DMS153 treated with DMSO at 0.1 percent for 48 hours (cell line): ENCODE measurements at regions not wholly inside any gene's neighbourhood (a gene's known extent, or its start where the extent isn't known, plus 50 kb on each side); places are given as distances from the start of the nearest gene placed in this dataset.
"Not testable (repeated sequence)": the region's sequence is repeated elsewhere in the genome, so short reads cannot be mapped to it uniquely, and the experiment has no call there.

ENCODE experiments used
- DNase-seq: peaks from one replicate; lab custom pipeline; 2025; ENCODE audit not compliant: unreplicated experiment; lab: John Stamatoyannopoulos, UW

DNA sequence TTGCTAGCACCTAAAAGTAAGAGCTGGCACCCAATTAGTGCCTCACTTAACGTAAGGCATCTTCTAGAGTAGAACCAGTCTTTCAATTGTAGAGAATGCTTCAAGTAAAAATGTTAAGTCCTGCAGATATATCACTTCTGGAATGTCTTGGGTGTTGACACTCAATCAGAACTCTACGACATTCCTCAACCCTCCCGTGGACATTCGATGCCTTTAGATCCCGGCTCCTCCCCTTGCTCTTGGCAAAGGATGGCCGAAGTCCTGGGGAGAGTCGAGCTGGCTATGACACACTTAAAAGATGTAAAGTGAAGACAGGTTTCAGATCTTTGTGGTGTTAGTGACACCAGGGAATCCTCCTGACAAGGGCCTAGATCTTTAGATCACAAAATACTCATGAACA is 87.5 kb upstream of the ERCC6L2 start:
- no peak for DNase-seq

GRCh38 chr9:95785209-95785608 is 90.3 kb upstream of the ERCC6L2 start:
- DNase-seq, result no peak

- DNase-seq, result no peak
Observed at GRCh38 chr9:95784318-95784717, 91.2 kb upstream of the ERCC6L2 start.

- DNase-seq, result no peak
Observed at GRCh38 chr9:95783426-95783975, 92.0 kb upstream of the ERCC6L2 start.

DNA sequence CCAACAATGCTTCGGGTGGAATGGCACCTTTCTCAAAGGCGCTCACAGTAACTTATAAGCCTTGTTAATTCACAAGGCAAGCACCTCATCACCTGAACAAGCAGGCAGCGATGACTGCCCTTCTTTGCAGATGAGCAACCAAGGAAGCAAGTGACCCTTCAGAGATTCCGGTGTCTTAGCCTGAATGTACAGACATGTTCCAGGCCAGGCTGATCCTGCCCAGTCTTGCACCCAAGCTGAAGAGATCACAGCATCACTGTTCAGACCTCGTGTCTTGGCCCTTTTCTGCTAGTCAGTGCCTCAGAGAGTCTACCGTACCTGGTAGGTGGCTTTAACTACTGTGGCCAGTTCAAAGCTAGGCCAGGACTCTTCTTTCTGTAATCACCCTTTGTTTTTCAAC is 94.7 kb upstream of the ERCC6L2 start:
- DNase-seq, result no peak

DNA sequence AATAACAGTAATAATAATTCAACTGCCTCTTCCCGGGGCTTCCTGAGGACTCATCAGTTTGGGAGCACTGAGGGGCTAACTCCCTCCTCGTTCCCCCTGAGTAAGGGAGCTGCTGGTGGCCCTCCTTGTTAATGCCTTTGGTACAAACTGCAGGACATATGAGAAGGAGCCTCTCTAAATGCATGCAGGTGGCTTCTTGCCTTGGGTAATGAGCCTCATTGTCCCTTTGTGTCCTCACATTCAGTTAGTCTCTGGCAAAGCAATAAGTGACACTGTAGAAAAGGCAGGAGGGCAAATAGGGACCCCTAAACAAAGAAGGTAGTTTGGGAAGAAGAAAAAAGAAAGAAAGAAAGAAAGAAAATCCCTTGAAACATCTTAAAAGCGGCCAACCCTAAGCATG is 95.4 kb upstream of the ERCC6L2 start:
- DNase-seq, result no peak

DNA sequence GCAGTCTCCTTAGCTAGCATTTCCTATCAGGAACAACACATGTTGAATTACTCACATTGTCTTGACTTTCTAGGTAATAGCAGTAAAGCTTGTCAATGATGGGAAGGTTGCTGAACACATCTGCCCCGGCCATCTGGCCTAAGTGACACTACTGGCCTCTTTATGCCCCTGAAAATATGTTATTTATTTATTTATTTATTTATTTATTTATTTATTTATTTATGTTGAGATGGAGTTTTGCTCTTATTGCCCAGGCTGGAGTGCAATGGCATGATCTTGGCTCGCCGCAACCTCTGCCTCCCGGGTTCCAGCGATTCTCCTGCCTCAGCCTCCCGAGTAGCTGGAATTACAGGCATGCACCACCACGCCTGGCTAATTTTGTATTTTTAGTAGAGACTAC is 95.9 kb upstream of the ERCC6L2 start:
- not testable (repeated sequence) for DNase-seq

GRCh38 chr9:95778957-95779356 is 96.5 kb upstream of the ERCC6L2 start:
- DNase-seq, result no peak

GRCh38 chr9:95777136-95777535 is 98.4 kb upstream of the ERCC6L2 start:
- DNase-seq, result no peak

GRCh38 chr9:95776176-95776575 is 99.3 kb upstream of the ERCC6L2 start:
- no peak for DNase-seq

GRCh38 chr9:95775191-95775590 is 100.3 kb upstream of the ERCC6L2 start:
- DNase-seq, result no peak

DNA sequence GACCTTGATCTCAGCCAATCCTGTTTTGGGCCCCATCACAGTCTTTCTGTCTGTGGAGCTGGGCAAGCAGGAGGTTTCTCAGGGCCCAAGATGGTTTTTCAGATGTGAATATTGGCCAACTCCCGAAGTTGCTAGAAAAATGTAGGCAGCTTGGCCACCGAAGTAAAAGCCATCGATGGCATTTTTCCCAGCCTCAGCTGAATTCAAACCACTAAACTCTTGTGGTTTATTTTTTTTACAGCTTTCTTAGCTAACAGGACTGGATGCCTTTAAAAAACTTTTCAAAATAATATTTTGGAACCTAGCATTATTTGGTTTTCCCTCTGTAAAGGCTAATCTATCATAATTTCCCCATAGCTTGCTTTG is 102.5 kb upstream of the ERCC6L2 start:
- no peak for DNase-seq

DNA sequence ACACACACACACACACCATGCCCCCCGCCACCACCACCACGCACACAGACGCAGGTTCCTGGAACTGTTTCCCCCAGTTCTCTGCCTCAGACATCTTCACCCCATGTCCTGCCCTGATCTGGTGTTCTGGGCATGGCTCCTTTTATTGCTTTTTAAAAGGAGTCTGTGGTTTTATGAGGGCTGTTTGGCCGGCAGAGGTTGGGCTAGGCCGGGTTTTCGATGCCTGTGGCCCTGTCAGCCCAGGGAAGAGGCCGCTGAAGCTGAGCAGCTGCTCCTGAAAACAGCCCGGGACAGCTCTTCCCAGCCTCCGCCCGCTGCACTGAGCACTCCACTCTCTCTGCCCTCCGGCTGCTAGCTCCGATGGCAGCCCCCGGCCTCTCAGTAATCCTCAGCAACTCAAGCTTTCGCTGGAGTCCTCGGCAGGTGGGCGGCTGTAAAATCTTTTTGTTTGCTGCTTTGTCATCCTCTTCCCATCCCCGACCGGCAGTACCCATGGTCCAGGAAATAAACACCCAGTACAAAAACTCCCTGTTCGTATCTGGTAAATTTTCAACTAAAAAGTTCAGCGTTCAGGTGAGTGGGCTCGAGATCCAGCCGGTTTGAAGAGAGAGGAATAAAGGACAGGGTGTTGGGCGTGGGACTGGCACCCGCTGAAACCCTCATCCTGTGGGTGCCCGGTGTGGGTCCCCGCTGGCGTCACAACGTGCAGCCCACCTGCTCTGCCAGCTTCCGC is 103.0 kb upstream of the ERCC6L2 start:
- no peak for DNase-seq

- DNase-seq, result no peak
Observed at GRCh38 chr9:95771556-95772246, 103.8 kb upstream of the ERCC6L2 start.

- no peak for DNase-seq
Observed at GRCh38 chr9:95770653-95771131, 104.8 kb upstream of the ERCC6L2 start.

DNA sequence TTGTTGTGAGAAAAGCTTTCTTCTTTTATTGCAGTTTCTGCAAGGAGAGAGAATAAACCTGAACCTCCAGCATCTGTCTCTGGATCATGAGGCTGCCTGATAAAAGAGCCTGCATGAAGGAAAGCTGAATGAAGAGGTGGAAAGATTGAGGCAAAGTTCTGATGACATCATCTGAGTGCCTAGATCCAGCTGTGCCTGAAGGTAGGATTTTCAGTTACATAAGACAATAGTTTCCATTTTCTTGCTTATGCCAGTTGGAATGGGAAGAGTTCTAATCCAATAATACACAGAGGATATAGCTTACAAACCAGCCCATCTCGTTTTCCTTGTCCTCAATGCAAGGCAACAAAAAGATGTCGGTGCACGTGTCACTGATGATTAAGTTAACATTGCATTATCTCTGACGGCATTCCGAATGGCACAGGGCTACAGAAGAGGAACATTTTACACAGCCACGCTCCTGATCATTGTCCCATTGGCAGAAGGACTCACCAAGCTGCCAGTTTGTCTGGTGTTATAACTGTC is 105.5 kb upstream of the ERCC6L2 start:
- DNase-seq, result no peak

DNA sequence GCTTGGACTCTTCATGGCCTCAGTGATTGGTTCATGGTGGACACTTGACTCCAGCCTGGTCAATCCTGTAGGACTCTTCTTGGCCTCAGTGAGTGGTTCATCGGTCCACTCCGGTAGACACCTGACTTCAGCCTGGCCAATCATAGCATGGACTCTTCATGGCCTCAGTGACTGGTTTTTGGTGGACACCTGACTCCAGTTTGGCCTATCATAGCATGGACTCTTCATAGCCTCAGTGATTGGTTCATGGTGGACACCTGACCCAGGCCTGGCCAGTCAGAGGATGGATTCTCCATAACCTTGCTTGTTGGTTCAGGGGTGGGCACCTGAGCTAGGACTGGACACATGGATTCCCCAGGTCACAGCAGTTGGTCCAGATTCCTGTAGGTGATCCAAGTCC is 106.0 kb upstream of the ERCC6L2 start:
- no peak for DNase-seq

DNA sequence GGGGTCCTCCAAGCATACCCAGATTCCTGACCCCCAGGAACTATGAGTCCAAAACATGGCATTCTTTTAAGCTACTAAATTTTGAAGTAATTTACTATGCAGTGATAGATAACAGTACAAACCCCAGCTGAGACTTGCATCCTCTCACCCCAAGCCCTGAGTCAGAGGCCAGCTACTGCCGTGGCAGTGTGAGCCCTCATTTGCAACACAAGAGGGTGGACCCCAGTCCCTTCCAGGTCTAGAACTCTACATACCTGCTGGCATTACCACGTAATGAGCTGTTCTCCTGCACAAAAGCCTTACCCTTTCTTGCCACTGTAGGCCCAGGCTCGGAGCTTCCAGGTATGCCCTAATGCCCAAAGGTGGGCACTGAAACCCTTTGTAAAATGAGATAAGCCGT is 108.6 kb upstream of the ERCC6L2 start:
- DNase-seq, result no peak

- DNase-seq, result no peak
Observed at GRCh38 chr9:95764533-95765319, 110.8 kb upstream of the ERCC6L2 start.

GRCh38 chr9:95763983-95764382 is 111.5 kb upstream of the ERCC6L2 start:
- no peak for DNase-seq

DNA sequence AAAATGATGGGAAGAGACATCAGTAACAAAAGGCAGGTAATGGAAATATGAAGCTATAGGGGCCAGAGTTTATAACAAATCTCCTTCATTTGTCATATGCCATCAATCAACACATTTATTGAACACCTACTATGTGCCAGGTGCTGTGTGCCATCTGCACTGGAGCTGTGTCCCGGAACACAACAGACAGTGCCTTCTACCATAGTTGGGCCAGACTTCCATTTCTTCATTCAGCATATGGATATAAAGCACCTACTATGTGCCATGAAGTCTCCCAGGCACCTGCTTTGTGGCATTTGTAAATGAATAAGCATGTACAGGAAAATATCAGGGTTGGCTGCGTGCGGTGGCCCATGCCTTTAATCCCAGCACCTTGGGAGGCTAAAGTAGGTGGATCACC is 112.5 kb upstream of the ERCC6L2 start:
- no peak for DNase-seq
